MM.1S (cell line): ENCODE measurements at regions not wholly inside any gene's neighbourhood (a gene's known extent, or its start where the extent isn't known, plus 50 kb on each side); places are given as distances from the start of the nearest gene placed in this dataset.

Source experiments
- DNase-seq: peaks from one replicate; pipeline ENCODE4 v3.0.0-alpha.2; 2015
- H2AFZ ChIP-seq: fragments of 300-600 bp; sonication (generic); 2 replicates; pipeline ENCODE4 v1.6.0; 2016; ENCODE audit warnings: antibody characterized with exemption, low read length
- H3F3A ChIP-seq: fragments of 300-600 bp; sonication (generic); 2 replicates; pipeline ENCODE4 v1.6.1; 2016; ENCODE audit warnings: mild to moderate bottlenecking, antibody characterized with exemption, low read length, moderate library complexity, mixed read lengths; ENCODE audit not compliant: insufficient read depth
- H3K27ac ChIP-seq: fragments of 300-600 bp; sonication (generic); 2 replicates; pipeline ENCODE4 v1.5.1; 2016; ENCODE audit warnings: mild to moderate bottlenecking, low read length
- H3K27me3 ChIP-seq: fragments of 300-600 bp; sonication (generic); replicated peaks from 2 replicates; pipeline ENCODE4 v1.6.0; 2016; ENCODE audit warnings: low read length; ENCODE audit not compliant: insufficient read depth
- H3K36me3 ChIP-seq: fragments of 300-600 bp; sonication (generic); replicated peaks from 2 replicates; pipeline ENCODE4 v1.6.1; 2016; ENCODE audit warnings: mild to moderate bottlenecking, low read length, mixed read lengths; ENCODE audit not compliant: insufficient read depth
- H3K4me1 ChIP-seq: fragments of 300-600 bp; sonication (generic); 2 replicates; pipeline ENCODE4 v1.6.1; 2016; ENCODE audit warnings: low read length, mixed read lengths
- H3K4me2 ChIP-seq: fragments of 300-600 bp; sonication (generic); 2 replicates; pipeline ENCODE4 v1.6.0; 2016; ENCODE audit warnings: low read depth, low read length
- H3K4me3 ChIP-seq: fragments of 300-600 bp; sonication (generic); 2 replicates; pipeline ENCODE4 v1.5.1; 2016; ENCODE audit warnings: low read length, mixed read lengths
- H3K79me2 ChIP-seq: fragments of 300-600 bp; sonication (generic); 2 replicates; pipeline ENCODE4 v1.6.1; 2016; ENCODE audit warnings: mixed run types, low read length, mixed read lengths
- H3K9ac ChIP-seq: fragments of 300-600 bp; sonication (generic); 2 replicates; pipeline ENCODE4 v1.6.1; 2016; ENCODE audit warnings: low read length, mixed read lengths
- H3K9me2 ChIP-seq: fragments of 300-600 bp; sonication (generic); replicated peaks from 2 replicates; pipeline ENCODE4 v1.6.1; 2016; ENCODE audit warnings: mild to moderate bottlenecking, low read length, mixed read lengths; ENCODE audit not compliant: insufficient read depth
- H3K9me3 ChIP-seq: fragments of 300-600 bp; sonication (generic); replicated peaks from 2 replicates; pipeline ENCODE4 v1.6.1; 2016; ENCODE audit warnings: mild to moderate bottlenecking, low read length, mixed read lengths; ENCODE audit not compliant: insufficient read depth
- H4K20me1 ChIP-seq: fragments of 300-600 bp; sonication (generic); 2 replicates; pipeline ENCODE4 v1.6.1; 2016; ENCODE audit warnings: mild to moderate bottlenecking, low read length, moderate library complexity, mixed read lengths; ENCODE audit not compliant: insufficient read depth
- CTCF ChIP-seq: fragments of 300-600 bp; sonication (generic); IDR thresholded peaks from 2 replicates; pipeline ENCODE4 v1.5.1; 2016; ENCODE audit warnings: antibody characterized with exemption, low read length, mixed read lengths
- EZH2 ChIP-seq: fragments of 300-600 bp; sonication (generic); optimal IDR thresholded peaks from 2 replicates; pipeline ENCODE3; 2017; ENCODE audit warnings: low read depth, mild to moderate bottlenecking, antibody characterized with exemption, low read length, mixed read lengths
- EZH2phosphoT487 ChIP-seq: fragments of 300-600 bp; sonication (generic); IDR thresholded peaks from 2 replicates; pipeline ENCODE4 v1.6.1; 2018; ENCODE audit warnings: antibody characterized with exemption, low read length

GRCh38 chr1:55380355-55380970 lies 165.3 kb upstream of the USP24 start:
- Histone ChIP-seq H3K9me3 (no peaks in the 10 kb centered on the region), H3K27me3 (no peaks in the 10 kb centered on the region), H3K9ac (no peak overlapping the region), H3K36me3 (no peaks in the 10 kb centered on the region), H3F3A (no peaks in the 10 kb centered on the region), H3K4me1 (peaks cover 5% of the 10 kb centered on the region; the same call in 1 of the 2 replicates), H3K4me3 (no peak overlapping the region), H3K4me2 (no peak overlapping the region), H3K79me2 (no peaks in the 10 kb centered on the region), H3K27ac (no peak overlapping the region), H4K20me1 (no peaks in the 10 kb centered on the region), H2AFZ (no peak overlapping the region), H3K9me2 (no peaks in the 10 kb centered on the region)
- no peak for TF ChIP-seq CTCF
- DNase-seq: no peak

- Histone ChIP-seq H3K79me2 (no peaks in the 10 kb centered on the region), H2AFZ (no peak overlapping the region), H3K9me2 (no peaks in the 10 kb centered on the region), H3K4me3 (no peak overlapping the region), H3K4me1 (peaks cover 5% of the 10 kb centered on the region; the same call in 1 of the 2 replicates), H3K4me2 (no peak overlapping the region), H3K27ac (no peak overlapping the region), H3K9me3 (no peaks in the 10 kb centered on the region), H3F3A (no peaks in the 10 kb centered on the region), H3K27me3 (no peaks in the 10 kb centered on the region), H4K20me1 (no peaks in the 10 kb centered on the region), H3K9ac (no peak overlapping the region), H3K36me3 (no peaks in the 10 kb centered on the region)
- peak; percentile 14 for DNase-seq
- TF ChIP-seq CTCF: peak; percentile 53
- no peak for TF ChIP-seq EZH2phosphoT487
These were observed 163.4 kb upstream of the USP24 start for GRCh38 chr1:55378582-55378981.

- H3K9me3 ChIP-seq: no peaks in the 10 kb centered on the region
- peaks cover 5% of the 10 kb centered on the region; the same call in 1 of the 2 replicates for H3K4me1 ChIP-seq
- no peaks in the 10 kb centered on the region for H3K36me3 ChIP-seq
- no peak overlapping the region for H3K27ac ChIP-seq
- DNase-seq: no peak
- H3K27me3 ChIP-seq: no peaks in the 10 kb centered on the region
- no peaks in the 10 kb centered on the region for H3K9me2 ChIP-seq
- H3F3A ChIP-seq: no peaks in the 10 kb centered on the region
- H3K4me3 ChIP-seq: no peak overlapping the region
- no peak overlapping the region for H3K4me2 ChIP-seq
- H3K79me2 ChIP-seq: no peaks in the 10 kb centered on the region
- no peak overlapping the region for H3K9ac ChIP-seq
- H4K20me1 ChIP-seq: no peaks in the 10 kb centered on the region
- H2AFZ ChIP-seq: no peak overlapping the region
- TF ChIP-seq CTCF (no peak), EZH2phosphoT487 (no peak), EZH2 (no peak)
These were observed 161.7 kb upstream of the USP24 start for GRCh38 chr1:55376897-55377296.
